ENCODE measurements at regions not wholly inside any gene's neighbourhood (a gene's known extent, or its start where the extent isn't known, plus 50 kb on each side); places are given as distances from the start of the nearest gene placed in this dataset.
"Not testable (repeated sequence)": the region's sequence is repeated elsewhere in the genome, so short reads cannot be mapped to it uniquely, and the experiment has no call there.

DNA sequence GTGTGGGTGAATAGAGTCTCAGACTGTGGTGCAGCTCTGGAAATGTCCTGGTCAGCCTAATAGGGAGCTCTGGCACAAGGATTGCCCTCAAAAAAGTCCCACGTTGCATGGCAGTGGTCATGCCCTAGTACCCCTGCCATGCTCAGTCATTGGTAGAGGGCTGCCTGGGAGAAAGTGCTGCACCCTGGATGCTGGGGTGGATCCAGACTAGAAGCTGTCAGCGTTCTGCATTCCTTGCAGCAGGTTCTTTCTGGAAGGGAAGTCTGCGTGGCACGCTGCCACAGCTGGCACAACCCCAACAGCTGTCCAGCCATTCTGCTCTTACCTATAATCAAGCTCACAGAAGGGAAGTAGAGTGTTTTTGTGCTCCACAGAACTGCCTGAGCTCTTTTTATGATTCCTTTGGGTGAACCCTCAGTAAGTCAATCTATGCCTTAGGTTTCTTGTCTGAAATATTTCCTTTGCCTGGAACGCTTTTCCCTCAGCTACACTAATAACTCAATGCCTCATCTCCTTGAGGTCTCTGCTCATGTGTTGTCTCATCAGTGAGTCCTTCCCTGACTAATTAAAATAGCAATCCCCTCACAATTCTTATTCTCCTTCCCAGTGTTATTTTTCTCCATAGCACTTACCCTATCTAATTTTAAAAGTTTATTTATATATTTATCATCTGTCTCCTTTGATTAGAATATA lies 61.5 kb upstream of the JAK1 start:
- Mint-ChIP-seq H3K27me3 (ENCODE audit: insufficient read depth) (peaks cover 11% of the 10 kb centered on the region), H3K4me3 (no peak overlapping the region), H3K36me3 (ENCODE audit: low read depth) (no peaks in the 10 kb centered on the region), H3K27ac (no peak overlapping the region), H3K4me1 (ENCODE audit: low read depth) (no peaks in the 10 kb centered on the region), H3K9me3 (no peaks in the 10 kb centered on the region)
- TF ChIP-seq, protein P1, sequence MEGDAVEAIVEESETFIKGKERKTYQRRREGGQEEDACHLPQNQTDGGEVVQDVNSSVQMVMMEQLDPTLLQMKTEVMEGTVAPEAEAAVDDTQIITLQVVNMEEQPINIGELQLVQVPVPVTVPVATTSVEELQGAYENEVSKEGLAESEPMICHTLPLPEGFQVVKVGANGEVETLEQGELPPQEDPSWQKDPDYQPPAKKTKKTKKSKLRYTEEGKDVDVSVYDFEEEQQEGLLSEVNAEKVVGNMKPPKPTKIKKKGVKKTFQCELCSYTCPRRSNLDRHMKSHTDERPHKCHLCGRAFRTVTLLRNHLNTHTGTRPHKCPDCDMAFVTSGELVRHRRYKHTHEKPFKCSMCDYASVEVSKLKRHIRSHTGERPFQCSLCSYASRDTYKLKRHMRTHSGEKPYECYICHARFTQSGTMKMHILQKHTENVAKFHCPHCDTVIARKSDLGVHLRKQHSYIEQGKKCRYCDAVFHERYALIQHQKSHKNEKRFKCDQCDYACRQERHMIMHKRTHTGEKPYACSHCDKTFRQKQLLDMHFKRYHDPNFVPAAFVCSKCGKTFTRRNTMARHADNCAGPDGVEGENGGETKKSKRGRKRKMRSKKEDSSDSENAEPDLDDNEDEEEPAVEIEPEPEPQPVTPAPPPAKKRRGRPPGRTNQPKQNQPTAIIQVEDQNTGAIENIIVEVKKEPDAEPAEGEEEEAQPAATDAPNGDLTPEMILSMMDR (IDR thresholded peaks at IDR 0.05): no peak
- no peak for DNase-seq

DNA sequence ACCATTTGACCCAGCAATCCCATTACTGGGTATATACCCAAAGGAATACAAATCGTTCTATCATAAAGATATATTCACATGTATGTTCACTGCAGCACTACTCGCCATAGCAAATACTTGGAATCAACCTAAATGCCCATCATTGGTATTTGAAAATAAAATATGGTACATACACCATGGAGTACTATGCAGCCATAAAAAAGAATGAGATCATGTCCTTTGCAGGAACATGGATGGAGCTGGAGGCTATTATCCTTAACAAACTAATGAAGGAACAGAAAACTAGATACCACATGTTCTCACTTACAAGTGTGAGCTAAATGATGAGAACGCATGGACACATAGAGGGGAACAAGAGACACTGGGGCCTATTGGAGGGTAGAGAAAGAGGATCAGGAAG lies 63.1 kb upstream of the JAK1 start:
- DNase-seq; H3K4me3 Mint-ChIP-seq; H3K4me1 Mint-ChIP-seq (ENCODE audit: low read depth); H3K36me3 Mint-ChIP-seq (ENCODE audit: low read depth); H3K9me3 Mint-ChIP-seq; H3K27ac Mint-ChIP-seq: not testable (repeated sequence)
- peaks cover 14% of the 10 kb centered on the region for H3K27me3 Mint-ChIP-seq (ENCODE audit: insufficient read depth)

DNA sequence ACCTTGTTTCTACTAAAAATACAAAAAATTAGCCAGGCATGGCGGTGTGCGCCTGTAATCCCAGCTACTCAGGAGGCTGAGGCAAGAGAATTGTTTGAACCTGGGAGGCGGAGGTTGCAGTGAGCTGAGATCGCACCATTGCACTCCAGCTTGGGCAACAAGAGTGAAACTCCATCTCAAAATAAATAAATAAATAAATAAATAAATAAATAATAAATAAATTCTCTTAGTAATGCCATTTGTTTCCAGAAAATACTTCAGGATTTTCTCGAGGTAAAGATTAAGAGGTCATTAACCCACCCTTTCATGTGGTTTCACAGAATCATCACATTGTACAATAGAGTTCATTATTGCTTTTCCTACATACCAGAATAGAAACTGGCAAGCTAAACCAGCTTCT lies 68.5 kb upstream of the JAK1 start:
- not testable (repeated sequence) for H3K36me3 Mint-ChIP-seq (ENCODE audit: low read depth); H3K4me3 Mint-ChIP-seq; H3K9me3 Mint-ChIP-seq; H3K4me1 Mint-ChIP-seq (ENCODE audit: low read depth); H3K27ac Mint-ChIP-seq; DNase-seq
- H3K27me3 Mint-ChIP-seq (ENCODE audit: insufficient read depth): peaks cover 12% of the 10 kb centered on the region

DNA sequence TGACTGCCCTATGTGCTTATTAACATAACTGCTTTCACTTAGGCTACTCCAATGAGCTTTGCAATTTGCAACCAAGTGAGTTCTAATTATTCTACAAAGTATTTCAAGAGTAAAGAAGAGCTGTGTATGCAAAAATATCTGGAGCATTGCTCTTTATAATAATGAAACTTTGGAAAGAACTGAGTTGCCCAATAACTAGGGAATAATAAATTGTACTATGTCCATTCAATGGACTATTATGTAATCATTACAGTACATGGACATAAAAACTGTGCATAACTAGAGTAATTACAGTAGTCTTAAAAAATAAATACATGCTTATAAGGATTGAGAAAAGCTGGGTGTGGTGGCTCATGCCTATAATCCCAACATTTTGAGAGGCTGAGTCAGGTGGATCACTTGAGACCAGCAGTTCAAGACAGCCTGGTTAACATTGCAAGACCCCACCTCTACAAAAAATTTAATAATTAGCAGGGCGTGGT lies 70.3 kb upstream of the JAK1 start:
- TF ChIP-seq, protein P1 (IDR thresholded peaks at IDR 0.05): no peak
- Mint-ChIP-seq H3K27ac (no peak overlapping the region), H3K36me3 (ENCODE audit: low read depth) (no peaks in the 10 kb centered on the region), H3K9me3 (no peaks in the 10 kb centered on the region), H3K4me1 (ENCODE audit: low read depth) (no peaks in the 10 kb centered on the region), H3K4me3 (no peak overlapping the region), H3K27me3 (ENCODE audit: insufficient read depth) (peaks cover 15% of the 10 kb centered on the region)
- DNase-seq: no peak

DNA sequence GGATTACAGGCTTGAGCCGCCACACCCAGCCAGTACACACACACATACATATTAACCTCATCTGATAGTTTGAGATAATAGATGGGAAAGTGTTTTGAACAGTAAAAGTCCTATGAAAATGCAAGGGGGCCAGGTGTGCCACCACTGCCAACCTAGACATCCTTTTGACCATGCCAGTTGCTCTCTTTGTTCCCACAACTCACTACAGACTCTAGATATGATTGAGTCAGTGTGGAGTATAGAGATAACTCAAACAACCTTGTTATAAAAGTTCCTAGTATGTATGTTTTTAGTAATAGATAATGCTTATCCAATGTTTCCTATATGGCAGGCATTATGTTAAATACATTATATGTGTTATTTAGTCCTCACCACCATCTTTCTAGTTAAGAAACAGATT lies 72.7 kb upstream of the JAK1 start:
- peaks cover 15% of the 10 kb centered on the region for H3K27me3 Mint-ChIP-seq (ENCODE audit: insufficient read depth)
- no peak overlapping the region for H3K4me3 Mint-ChIP-seq
- no peaks in the 10 kb centered on the region for H3K4me1 Mint-ChIP-seq (ENCODE audit: low read depth)
- no peak overlapping the region for H3K27ac Mint-ChIP-seq
- H3K9me3 Mint-ChIP-seq: no peaks in the 10 kb centered on the region
- TF ChIP-seq, protein P1 (IDR thresholded peaks at IDR 0.05): no peak
- H3K36me3 Mint-ChIP-seq (ENCODE audit: low read depth): no peaks in the 10 kb centered on the region
- no peak for DNase-seq

DNA sequence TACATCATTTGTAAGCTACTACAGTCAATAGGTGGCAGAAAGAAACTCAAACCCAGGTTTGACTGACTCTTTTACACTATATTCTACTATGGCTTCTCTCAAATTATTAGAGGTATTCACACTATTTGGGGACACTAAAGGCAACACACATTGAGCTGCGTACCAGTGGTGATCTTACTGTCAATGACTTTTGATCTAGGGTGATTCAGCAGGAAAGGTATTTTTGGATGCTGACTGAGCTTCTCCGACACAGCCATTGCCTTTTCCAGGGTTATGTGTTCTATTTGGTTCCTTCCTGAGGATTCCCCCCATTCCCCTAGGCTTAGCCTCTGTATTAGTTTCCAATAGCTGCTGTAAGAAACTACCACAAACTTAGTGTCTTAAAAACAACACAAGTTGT lies 73.2 kb upstream of the JAK1 start:
- DNase-seq: no peak
- no peak overlapping the region for H3K27ac Mint-ChIP-seq

More for the DNA sequence above, 73.2 kb upstream of the JAK1 start:
- H3K4me1 Mint-ChIP-seq (ENCODE audit: low read depth): no peaks in the 10 kb centered on the region
- no peak overlapping the region for H3K4me3 Mint-ChIP-seq
- H3K9me3 Mint-ChIP-seq: no peaks in the 10 kb centered on the region
- peaks cover 13% of the 10 kb centered on the region for H3K27me3 Mint-ChIP-seq (ENCODE audit: insufficient read depth)
- TF ChIP-seq, protein P1 (IDR thresholded peaks at IDR 0.05): no peak
- H3K36me3 Mint-ChIP-seq (ENCODE audit: low read depth): no peaks in the 10 kb centered on the region
